ENCODE measurements at regions not wholly inside any gene's neighbourhood (a gene's known extent, or its start where the extent isn't known, plus 50 kb on each side); places are given as distances from the start of the nearest gene placed in this dataset.

DNA sequence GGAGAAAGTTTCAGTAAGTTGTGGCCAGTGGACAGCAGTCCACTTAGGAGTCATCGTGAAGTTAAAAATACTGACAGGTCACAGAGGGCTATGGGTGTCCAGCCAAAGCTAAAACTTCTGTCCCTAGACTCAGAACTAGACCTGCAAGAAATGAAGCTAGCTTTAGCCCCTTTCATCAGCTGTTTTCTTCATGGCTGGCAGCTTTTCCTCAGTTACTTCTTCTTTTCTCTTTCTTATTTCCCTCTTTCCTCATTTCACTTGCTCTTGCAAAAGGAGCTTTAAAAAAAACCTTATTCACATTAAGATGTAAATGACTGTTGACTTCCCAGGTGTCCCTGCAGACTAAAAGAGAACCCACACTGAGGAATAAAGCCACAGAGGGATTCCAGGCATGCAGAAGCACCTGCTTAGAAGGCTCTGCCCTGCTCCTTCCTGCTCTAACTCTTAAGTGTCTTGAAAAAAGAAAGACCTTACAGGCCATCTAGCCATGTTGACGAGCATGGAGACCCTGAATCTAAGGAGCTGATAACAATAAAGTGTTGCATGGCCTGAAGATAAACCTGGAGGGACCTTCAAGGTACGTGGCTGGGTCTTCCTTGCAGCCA is 69.7 kb upstream of the CCND2 start:
- H3K23ac ChIP-seq (ENCODE audit: low read depth, low read length, poor library complexity): no peak overlapping the region
- no peak overlapping the region for H4K91ac ChIP-seq (ENCODE audit: low read depth, low read length, poor library complexity)
- H3K9me3 ChIP-seq (replicated peaks in 1 of 2; ENCODE audit: control insufficient read depth in 2 of 2, insufficient read depth in 1 of 2, low read depth in 1 of 2, low read length in 2 of 2): no peaks in the 10 kb centered on the region
- no peak overlapping the region for H3K4ac ChIP-seq (ENCODE audit: low read length)
- DNase-seq (ENCODE audit: low spot score): no peak
- no peak overlapping the region for H2AFZ ChIP-seq (ENCODE audit: low read length)
- no CpG with 5 or more reads among the region's 3 CpGs for WGBS, 2 donors (ENCODE audit: extremely low coverage in 2 of 2, insufficient read length in 2 of 2, insufficient replicate concordance in 1 of 2)
- peaks cover 0 to 3% of the 10 kb centered on the region in 2 donors for H3K4me1 ChIP-seq (ENCODE audit: control insufficient read depth in 2 of 2, insufficient read depth in 1 of 2, low read depth in 1 of 2, low read length in 2 of 2)
- no peak overlapping the region for H3K9ac ChIP-seq (ENCODE audit: low read depth, low read length, poor library complexity)
- H3K14ac ChIP-seq (ENCODE audit: low read length): no peak overlapping the region
- no peak overlapping the region for H2BK12ac ChIP-seq (ENCODE audit: low read length)
- no peak overlapping the region for H2BK5ac ChIP-seq (ENCODE audit: low read length)
- H3K36me3 ChIP-seq (replicated peaks in 1 of 2; ENCODE audit: control insufficient read depth in 2 of 2, insufficient read depth in 2 of 2, low read length in 2 of 2): no peaks in the 10 kb centered on the region
- H3K18ac ChIP-seq (ENCODE audit: low read length): no peak overlapping the region
- H3K4me2 ChIP-seq (ENCODE audit: insufficient read depth, low read length, poor library complexity, severe bottlenecking): no peak overlapping the region
- no peak overlapping the region for H2BK120ac ChIP-seq (ENCODE audit: low read depth, low read length)
- H2AK5ac ChIP-seq (ENCODE audit: low read depth, low read length): no peak overlapping the region
- no peak overlapping the region for H3K4me3 ChIP-seq (ENCODE audit: low read length in 2 of 2)
- H3K27me3 ChIP-seq (ENCODE audit: control insufficient read depth in 3 of 3, insufficient read depth in 3 of 3, low read depth in 1 of 3, low read length in 3 of 3): peaks cover 0 to 26% (median 0%) of the 10 kb centered on the region in 3 experiments
- H3K27ac ChIP-seq (replicated peaks; ENCODE audit: low read length): no peak overlapping the region
- no peaks in the 10 kb centered on the region for H3K79me1 ChIP-seq (ENCODE audit: low read depth, low read length)
- no peak overlapping the region for H4K8ac ChIP-seq (ENCODE audit: low read depth, low read length)
- no peak overlapping the region for H2BK15ac ChIP-seq (ENCODE audit: low read length)

DNA sequence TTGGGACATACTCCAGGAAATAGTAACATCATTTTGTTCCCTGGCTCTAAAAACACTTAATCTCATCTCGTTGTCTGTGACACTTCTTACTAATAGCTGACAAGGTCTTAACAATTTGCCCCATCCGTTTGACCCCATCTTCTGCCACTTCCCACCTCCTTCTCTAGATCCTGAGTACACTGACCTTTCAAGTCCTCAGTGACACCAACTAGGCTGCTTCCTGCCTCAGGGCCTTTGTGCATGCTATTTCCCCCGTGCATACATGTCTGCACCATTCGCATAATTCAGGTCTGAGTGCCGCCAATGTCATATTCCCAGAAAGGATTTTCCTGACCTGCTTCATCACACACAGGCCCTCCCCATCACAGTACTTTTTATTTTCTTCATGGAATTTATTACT is 70.6 kb upstream of the CCND2 start:
- Histone ChIP-seq H3K4me1 (ENCODE audit: control insufficient read depth in 2 of 2, insufficient read depth in 1 of 2, low read depth in 1 of 2, low read length in 2 of 2) (peaks cover 0 to 3% of the 10 kb centered on the region in 2 donors), H3K14ac (ENCODE audit: low read length) (no peak overlapping the region), H2AK5ac (ENCODE audit: low read depth, low read length) (no peak overlapping the region), H3K4me3 (ENCODE audit: low read length in 2 of 2) (no peak overlapping the region), H3K4ac (ENCODE audit: low read length) (no peak overlapping the region), H3K23ac (ENCODE audit: low read depth, low read length, poor library complexity) (no peak overlapping the region), H3K36me3 (replicated peaks in 1 of 2; ENCODE audit: control insufficient read depth in 2 of 2, insufficient read depth in 2 of 2, low read length in 2 of 2) (no peaks in the 10 kb centered on the region), H3K4me2 (ENCODE audit: insufficient read depth, low read length, poor library complexity, severe bottlenecking) (no peak overlapping the region), H4K8ac (ENCODE audit: low read depth, low read length) (no peak overlapping the region), H3K79me1 (ENCODE audit: low read depth, low read length) (no peaks in the 10 kb centered on the region), H3K9ac (ENCODE audit: low read depth, low read length, poor library complexity) (no peak overlapping the region), H3K27me3 (ENCODE audit: control insufficient read depth in 3 of 3, insufficient read depth in 3 of 3, low read depth in 1 of 3, low read length in 3 of 3) (peaks cover 0 to 28% (median 0%) of the 10 kb centered on the region in 3 experiments), H2BK12ac (ENCODE audit: low read length) (no peak overlapping the region), H2BK15ac (ENCODE audit: low read length) (no peak overlapping the region), H2BK120ac (ENCODE audit: low read depth, low read length) (no peak overlapping the region), H3K9me3 (replicated peaks in 1 of 2; ENCODE audit: control insufficient read depth in 2 of 2, insufficient read depth in 1 of 2, low read depth in 1 of 2, low read length in 2 of 2) (peaks cover 0 to 2% of the 10 kb centered on the region in 2 donors), H4K91ac (ENCODE audit: low read depth, low read length, poor library complexity) (no peak overlapping the region), H2AFZ (ENCODE audit: low read length) (no peak overlapping the region), H2BK5ac (ENCODE audit: low read length) (no peak overlapping the region), H3K27ac (replicated peaks; ENCODE audit: low read length) (no peak overlapping the region), H3K18ac (ENCODE audit: low read length) (no peak overlapping the region)
- DNase-seq (ENCODE audit: low spot score): no peak
- no CpG with 5 or more reads among the region's 5 CpGs for WGBS, 2 donors (ENCODE audit: extremely low coverage in 2 of 2, insufficient read length in 2 of 2, insufficient replicate concordance in 1 of 2)

- Histone ChIP-seq H2BK5ac (ENCODE audit: low read length) (no peak overlapping the region), H2BK120ac (ENCODE audit: low read depth, low read length) (no peak overlapping the region), H3K4me2 (ENCODE audit: insufficient read depth, low read length, poor library complexity, severe bottlenecking) (no peak overlapping the region), H3K4me1 (ENCODE audit: control insufficient read depth in 2 of 2, insufficient read depth in 1 of 2, low read depth in 1 of 2, low read length in 2 of 2) (peaks cover 0 to 3% of the 10 kb centered on the region in 2 donors), H3K36me3 (replicated peaks in 1 of 2; ENCODE audit: control insufficient read depth in 2 of 2, insufficient read depth in 2 of 2, low read length in 2 of 2) (no peaks in the 10 kb centered on the region), H2AFZ (ENCODE audit: low read length) (no peak overlapping the region), H3K9me3 (replicated peaks in 1 of 2; ENCODE audit: control insufficient read depth in 2 of 2, insufficient read depth in 1 of 2, low read depth in 1 of 2, low read length in 2 of 2) (peaks cover 0 to 2% of the 10 kb centered on the region in 2 donors), H3K27ac (replicated peaks; ENCODE audit: low read length) (no peak overlapping the region), H3K4ac (ENCODE audit: low read length) (no peak overlapping the region), H2AK5ac (ENCODE audit: low read depth, low read length) (no peak overlapping the region), H2BK12ac (ENCODE audit: low read length) (no peak overlapping the region), H3K79me1 (ENCODE audit: low read depth, low read length) (no peaks in the 10 kb centered on the region), H3K4me3 (ENCODE audit: low read length in 2 of 2) (no peak overlapping the region), H2BK15ac (ENCODE audit: low read length) (no peak overlapping the region), H4K8ac (ENCODE audit: low read depth, low read length) (no peak overlapping the region), H3K18ac (ENCODE audit: low read length) (no peak overlapping the region), H3K27me3 (ENCODE audit: control insufficient read depth in 3 of 3, insufficient read depth in 3 of 3, low read depth in 1 of 3, low read length in 3 of 3) (peaks cover 0 to 30% (median 0%) of the 10 kb centered on the region in 3 experiments), H3K14ac (ENCODE audit: low read length) (no peak overlapping the region), H3K23ac (ENCODE audit: low read depth, low read length, poor library complexity) (no peak overlapping the region), H4K91ac (ENCODE audit: low read depth, low read length, poor library complexity) (no peak overlapping the region), H3K9ac (ENCODE audit: low read depth, low read length, poor library complexity) (no peak overlapping the region)
- no CpG with 5 or more reads among the region's 7 CpGs for WGBS, 2 donors (ENCODE audit: extremely low coverage in 2 of 2, insufficient read length in 2 of 2, insufficient replicate concordance in 1 of 2)
- DNase-seq (ENCODE audit: low spot score): no peak
These were observed 71.1 kb upstream of the CCND2 start for GRCh38 chr12:4202487-4202886.

DNA sequence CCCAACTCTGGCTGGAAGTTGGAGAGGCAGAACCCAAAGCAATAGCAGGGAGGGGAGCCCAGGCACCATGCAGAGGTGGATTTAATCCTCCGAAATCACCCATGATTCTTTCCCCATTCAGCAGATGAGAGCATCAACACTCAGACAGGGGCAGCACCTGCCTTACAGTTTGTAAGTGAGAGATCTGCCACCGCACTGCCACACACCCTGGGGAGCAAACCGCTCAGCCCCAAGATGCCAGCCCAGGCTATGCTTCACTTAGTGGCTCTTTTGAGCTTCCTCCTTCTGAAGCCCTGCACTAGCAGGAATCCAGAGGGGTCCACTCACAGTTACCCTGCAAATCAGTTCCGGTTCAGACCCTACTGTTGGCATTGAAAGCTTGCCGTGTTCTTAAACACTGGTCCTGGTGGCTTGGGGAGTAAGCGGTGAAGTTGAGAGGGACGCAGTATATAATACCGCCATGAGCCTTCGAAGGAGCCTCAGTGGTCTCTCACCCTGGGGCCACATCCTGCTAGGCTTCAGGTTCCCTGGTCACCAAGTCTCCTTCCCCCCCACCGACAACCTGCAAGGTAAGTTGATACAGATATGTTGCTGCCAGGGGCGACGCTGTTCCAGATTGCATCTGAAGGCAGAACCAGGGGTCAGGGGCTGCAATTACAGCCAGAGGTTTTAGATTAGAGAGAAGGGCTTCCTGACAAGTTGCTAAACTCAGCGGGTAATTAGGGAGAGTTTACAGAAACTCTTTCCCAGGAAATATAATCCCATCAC is 72.0 kb upstream of the CCND2 start:
- DNase-seq (ENCODE audit: low spot score): no peak
- WGBS, 2 donors (ENCODE audit: extremely low coverage in 2 of 2, insufficient read length in 2 of 2, insufficient replicate concordance in 1 of 2): no CpG with 5 or more reads among the region's 13 CpGs
- no peak overlapping the region for H3K4me2 ChIP-seq (ENCODE audit: insufficient read depth, low read length, poor library complexity, severe bottlenecking)

More for the DNA sequence above, 72.0 kb upstream of the CCND2 start:
- H2BK5ac ChIP-seq (ENCODE audit: low read length): no peak overlapping the region
- no peaks in the 10 kb centered on the region for H3K36me3 ChIP-seq (replicated peaks in 1 of 2; ENCODE audit: control insufficient read depth in 2 of 2, insufficient read depth in 2 of 2, low read length in 2 of 2)
- H3K27me3 ChIP-seq (ENCODE audit: control insufficient read depth in 3 of 3, insufficient read depth in 3 of 3, low read depth in 1 of 3, low read length in 3 of 3): peaks cover 0 to 35% (median 0%) of the 10 kb centered on the region in 3 experiments
- H3K23ac ChIP-seq (ENCODE audit: low read depth, low read length, poor library complexity): no peak overlapping the region
- no peak overlapping the region for H2BK120ac ChIP-seq (ENCODE audit: low read depth, low read length)
- no peak overlapping the region for H2BK12ac ChIP-seq (ENCODE audit: low read length)
- H3K4me3 ChIP-seq (ENCODE audit: low read length in 2 of 2): no peak overlapping the region
- H2BK15ac ChIP-seq (ENCODE audit: low read length): no peak overlapping the region
- no peak overlapping the region for H3K14ac ChIP-seq (ENCODE audit: low read length)
- H3K79me1 ChIP-seq (ENCODE audit: low read depth, low read length): no peaks in the 10 kb centered on the region
- no peak overlapping the region for H4K91ac ChIP-seq (ENCODE audit: low read depth, low read length, poor library complexity)
- H3K27ac ChIP-seq (replicated peaks; ENCODE audit: low read length): no peak overlapping the region
- H4K8ac ChIP-seq (ENCODE audit: low read depth, low read length): no peak overlapping the region
- H3K9me3 ChIP-seq (replicated peaks in 1 of 2; ENCODE audit: control insufficient read depth in 2 of 2, insufficient read depth in 1 of 2, low read depth in 1 of 2, low read length in 2 of 2): peaks cover 0 to 2% of the 10 kb centered on the region in 2 donors
- no peak overlapping the region for H2AFZ ChIP-seq (ENCODE audit: low read length)
- no peak overlapping the region for H3K18ac ChIP-seq (ENCODE audit: low read length)
- no peak overlapping the region for H2AK5ac ChIP-seq (ENCODE audit: low read depth, low read length)
- H3K4ac ChIP-seq (ENCODE audit: low read length): no peak overlapping the region
- H3K9ac ChIP-seq (ENCODE audit: low read depth, low read length, poor library complexity): no peak overlapping the region
- H3K4me1 ChIP-seq (ENCODE audit: control insufficient read depth in 2 of 2, insufficient read depth in 1 of 2, low read depth in 1 of 2, low read length in 2 of 2): peaks cover 0 to 5% of the 10 kb centered on the region in 2 donors
